Pancreas (tissue), 10 donors: ENCODE measurements at regions not wholly inside any gene's neighbourhood (a gene's known extent, or its start where the extent isn't known, plus 50 kb on each side); places are given as distances from the start of the nearest gene placed in this dataset.

Source experiments
- ATAC-seq, 4 donors: fragments of 200-7000 bp; cut with Tn5 transposase; one replicate each; pipeline versions ENCODE4 v1.8.0 to v1.9.1; 2020; ENCODE audit warnings: mild to moderate bottlenecking in 4 of 4, moderate library complexity in 4 of 4
- DNase-seq, 6 donors: peaks; one replicate each; pipeline ENCODE4 v3.0.0-alpha.2; 2020
- FAIRE-seq: peaks from 2 replicates; lab custom pipeline; 2012; peaks lifted over from hg19 to GRCh38; lab: Jason Lieb, UNC
- H3K27ac ChIP-seq, 4 donors: fragments of 200-600 bp; sonication (generic); 1 replicate in 3 of 4; 2 replicates in 1 of 4; pipeline versions ENCODE4 v1.5.0 to v1.8.0; 2020
- H3K27me3 ChIP-seq, 4 donors: fragments of 200-600 bp; one replicate each; pipeline ENCODE4 v1.8.0; 2021
- H3K36me3 ChIP-seq, 3 donors: fragments of 200-600 bp; sonication (generic) in 1 of 3; one replicate each; pipeline versions ENCODE4 v1.5.0 to v1.8.0; 2020 to 2021
- H3K4me1 ChIP-seq, 3 donors: fragments of 200-600 bp; one replicate each; pipeline ENCODE4 v1.8.0; 2021
- H3K4me3 ChIP-seq, 4 donors: fragments of 200-600 bp; sonication (generic) in 2 of 4; one replicate each; pipeline versions ENCODE4 v1.5.0 to v1.8.0; 2020 to 2021
- H3K9me3 ChIP-seq, 4 donors: fragments of 200-600 bp; one replicate each; pipeline ENCODE4 v1.8.0; 2021
- WGBS, 2 donors: extraction: QIAGEN DNeasy Blood & Tissue Kit; methylation state at CpG; one replicate each; pipeline ENCODE4 v1.1.7; 2013; 5-methylcytosine and 5-hydroxymethylcytosine counted together
- intact Hi-C, 3 donors: fragments of 100-400 bp; cut with DNase I; formaldehyde crosslinking; loops; one replicate each; pipeline versions ENCODE4 v1.11.1 to v1.14.2; 2022
- TF ChIP-seq, protein P1 (sequence below), 4 donors: fragments of 200-600 bp; sonication (generic) in 3 of 4; IDR thresholded peaks; one replicate each; pipeline versions ENCODE4 v1.5.0 to v1.8.0; 2021; ENCODE audit warnings: antibody characterized with exemption in 4 of 4
- donor health status: healthy with polysubstance abuse.
- donor health status: DM: no; HTN: no; CAD: no; lungs with moderate emphysema.
- donor health status: DM: no; HTN: no; CAD: no.
- donor health status: control.
- donor health status: control.
- donor health status: Bipolar disorder and iron deficiency.
- donor health status: DM: yes; HTN: yes; CAD: no.
- donor health status: DM: no; HTN: no; CAD: no.
- donor health status: DM: no; HTN: no; CAD: no.
- donor health status: DM: yes; HTN: yes; CAD: no.

DNA sequence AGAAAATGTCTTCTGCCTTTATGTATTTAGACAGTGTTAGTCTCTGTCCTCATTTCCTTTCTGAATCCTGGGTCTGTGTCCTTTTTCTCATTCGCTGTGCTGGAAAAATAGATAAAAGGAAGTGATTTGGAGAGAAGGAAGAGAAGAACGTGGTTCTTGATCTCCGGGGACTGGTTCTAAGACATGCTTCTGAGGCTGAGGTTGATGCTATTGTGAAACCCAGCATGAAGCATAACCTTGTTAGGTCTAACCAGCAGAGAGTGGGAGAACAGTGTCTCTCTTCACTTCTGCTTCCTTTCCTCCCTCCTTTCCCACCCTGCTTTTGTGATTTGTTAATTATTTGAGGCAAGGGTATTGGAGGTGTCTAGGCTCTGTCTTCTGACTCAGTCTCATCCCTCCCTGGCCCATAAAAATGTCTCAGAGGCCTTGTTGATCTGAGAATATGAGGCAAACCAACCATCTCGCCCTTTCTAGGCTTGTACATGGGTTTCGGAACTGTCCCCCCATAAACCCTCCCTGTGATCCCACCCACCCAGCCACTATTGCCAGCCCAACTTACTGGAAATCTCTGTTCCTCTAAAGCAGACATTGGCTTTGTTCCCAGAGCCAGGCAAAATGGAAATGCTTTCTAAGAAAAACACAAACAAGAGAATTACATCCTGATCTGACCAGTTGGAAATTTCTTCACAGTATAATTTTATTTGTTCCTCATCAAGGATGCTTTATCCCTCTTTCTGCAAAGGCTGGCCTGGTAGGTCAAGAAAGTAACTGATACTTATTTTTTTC, 360.6 kb upstream of the TNP1 start:
- ATAC-seq (no peak), FAIRE-seq (no peak), DNase-seq (no peak)
- intact Hi-C loops: no loop called here
- TF ChIP-seq, protein P1, sequence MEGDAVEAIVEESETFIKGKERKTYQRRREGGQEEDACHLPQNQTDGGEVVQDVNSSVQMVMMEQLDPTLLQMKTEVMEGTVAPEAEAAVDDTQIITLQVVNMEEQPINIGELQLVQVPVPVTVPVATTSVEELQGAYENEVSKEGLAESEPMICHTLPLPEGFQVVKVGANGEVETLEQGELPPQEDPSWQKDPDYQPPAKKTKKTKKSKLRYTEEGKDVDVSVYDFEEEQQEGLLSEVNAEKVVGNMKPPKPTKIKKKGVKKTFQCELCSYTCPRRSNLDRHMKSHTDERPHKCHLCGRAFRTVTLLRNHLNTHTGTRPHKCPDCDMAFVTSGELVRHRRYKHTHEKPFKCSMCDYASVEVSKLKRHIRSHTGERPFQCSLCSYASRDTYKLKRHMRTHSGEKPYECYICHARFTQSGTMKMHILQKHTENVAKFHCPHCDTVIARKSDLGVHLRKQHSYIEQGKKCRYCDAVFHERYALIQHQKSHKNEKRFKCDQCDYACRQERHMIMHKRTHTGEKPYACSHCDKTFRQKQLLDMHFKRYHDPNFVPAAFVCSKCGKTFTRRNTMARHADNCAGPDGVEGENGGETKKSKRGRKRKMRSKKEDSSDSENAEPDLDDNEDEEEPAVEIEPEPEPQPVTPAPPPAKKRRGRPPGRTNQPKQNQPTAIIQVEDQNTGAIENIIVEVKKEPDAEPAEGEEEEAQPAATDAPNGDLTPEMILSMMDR (IDR thresholded peaks at IDR 0.05): no peak
- 72 to 82% methylated on average over 5 of the region's 5 CpGs for WGBS, 2 donors
- Histone ChIP-seq H3K4me3 (no peak overlapping the region), H3K9me3 (no peaks in the 10 kb centered on the region), H3K27ac (no peak overlapping the region), H3K4me1 (no peaks in the 10 kb centered on the region), H3K27me3 (no peaks in the 10 kb centered on the region), H3K36me3 (no peaks in the 10 kb centered on the region)

- no peaks in the 10 kb centered on the region for H3K4me1 ChIP-seq
- H3K9me3 ChIP-seq: no peaks in the 10 kb centered on the region
- 55% methylated on average over 2 of the region's 2 CpGs for WGBS, 2 donors
- no peak for FAIRE-seq
- H3K27ac ChIP-seq: no peak overlapping the region
- no peak for DNase-seq
- TF ChIP-seq, protein P1 (IDR thresholded peaks at IDR 0.05): no peak
- H3K36me3 ChIP-seq: no peaks in the 10 kb centered on the region
- ATAC-seq: no peak
- H3K4me3 ChIP-seq: no peak overlapping the region
- intact Hi-C loops: no loop called here
- H3K27me3 ChIP-seq: no peaks in the 10 kb centered on the region
Measured at GRCh38 chr2:217219164-217219520, 359.3 kb upstream of the TNP1 start.

- Histone ChIP-seq H3K36me3 (no peaks in the 10 kb centered on the region), H3K27me3 (no peaks in the 10 kb centered on the region), H3K9me3 (no peaks in the 10 kb centered on the region), H3K4me1 (no peaks in the 10 kb centered on the region), H3K27ac (no peak overlapping the region), H3K4me3 (no peak overlapping the region)
- TF ChIP-seq, protein P1 (IDR thresholded peaks at IDR 0.05): no peak
- intact Hi-C loops: no loop called here
- WGBS, 2 donors: 73 to 74% methylated on average over 5 of the region's 5 CpGs
- FAIRE-seq (no peak), ATAC-seq (peak in 2 of 4 donors; percentile 39 to 71), DNase-seq (no peak)
Measured at GRCh38 chr2:217218269-217219163, 358.7 kb upstream of the TNP1 start.

- intact Hi-C loops: no loop called here
- Histone ChIP-seq H3K36me3 (no peaks in the 10 kb centered on the region), H3K27me3 (no peaks in the 10 kb centered on the region), H3K27ac (no peak overlapping the region), H3K4me1 (no peaks in the 10 kb centered on the region), H3K4me3 (no peak overlapping the region), H3K9me3 (no peaks in the 10 kb centered on the region)
- no peak for ATAC-seq
- TF ChIP-seq, protein P1 (IDR thresholded peaks at IDR 0.05): no peak
- WGBS, 2 donors: 69 to 72% methylated on average over 2 of the region's 2 CpGs
- FAIRE-seq: no peak
- no peak for DNase-seq
Measured at GRCh38 chr2:217216982-217217381, 357.1 kb upstream of the TNP1 start.
